ENCODE measurements at regions not wholly inside any gene's neighbourhood (a gene's known extent, or its start where the extent isn't known, plus 50 kb on each side); places are given as distances from the start of the nearest gene placed in this dataset.
"Not testable (repeated sequence)": the region's sequence is repeated elsewhere in the genome, so short reads cannot be mapped to it uniquely, and the experiment has no call there.

- DNase-seq (ENCODE audit: extremely low spot score) = no peak
- TF ChIP-seq TARDBP (IDR thresholded peaks at IDR 0.05) = no peak
- TF ChIP-seq, protein P1, sequence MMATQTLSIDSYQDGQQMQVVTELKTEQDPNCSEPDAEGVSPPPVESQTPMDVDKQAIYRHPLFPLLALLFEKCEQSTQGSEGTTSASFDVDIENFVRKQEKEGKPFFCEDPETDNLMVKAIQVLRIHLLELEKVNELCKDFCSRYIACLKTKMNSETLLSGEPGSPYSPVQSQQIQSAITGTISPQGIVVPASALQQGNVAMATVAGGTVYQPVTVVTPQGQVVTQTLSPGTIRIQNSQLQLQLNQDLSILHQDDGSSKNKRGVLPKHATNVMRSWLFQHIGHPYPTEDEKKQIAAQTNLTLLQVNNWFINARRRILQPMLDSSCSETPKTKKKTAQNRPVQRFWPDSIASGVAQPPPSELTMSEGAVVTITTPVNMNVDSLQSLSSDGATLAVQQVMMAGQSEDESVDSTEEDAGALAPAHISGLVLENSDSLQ (IDR thresholded peaks at IDR 0.05) = no peak
- TF ChIP-seq FOXM1 (IDR thresholded peaks at IDR 0.05; ENCODE audit: borderline replicate concordance) = no peak
- no peak for TF ChIP-seq NFRKB (IDR thresholded peaks at IDR 0.05)
- no peak for TF ChIP-seq BHLHE40 (IDR thresholded peaks at IDR 0.05; ENCODE audit: borderline replicate concordance)
- no peak for TF ChIP-seq ELF4 (IDR thresholded peaks at IDR 0.05)
- no peak for TF ChIP-seq FOXK2 (IDR thresholded peaks at IDR 0.05)
- no peak for TF ChIP-seq HDGF (IDR thresholded peaks at IDR 0.05; ENCODE audit: borderline replicate concordance)
- no peak for TF ChIP-seq ARNT (IDR thresholded peaks at IDR 0.05)
- TF ChIP-seq LEF1 (IDR thresholded peaks at IDR 0.05; ENCODE audit: borderline replicate concordance) = no peak
- no peak for TF ChIP-seq FOXA1 (IDR thresholded peaks at IDR 0.05)
- no peak for TF ChIP-seq SUZ12 (IDR thresholded peaks at IDR 0.05)
- TF ChIP-seq CTBP1 (IDR thresholded peaks at IDR 0.05; ENCODE audit: borderline replicate concordance) = no peak
- TF ChIP-seq L3MBTL2 (conservative IDR thresholded peaks at IDR 0.05) = no peak
- no peak for TF ChIP-seq ZNF384 (IDR thresholded peaks at IDR 0.05)
- no peak for TF ChIP-seq SP1 (IDR thresholded peaks at IDR 0.05)
- POLR2A ChIA-PET = no interaction called here
- CTCF ChIA-PET = no interaction called here
Observed at GRCh38 chr5:104081232-104081631, 518.6 kb upstream of the NUDT12 start.

DNA sequence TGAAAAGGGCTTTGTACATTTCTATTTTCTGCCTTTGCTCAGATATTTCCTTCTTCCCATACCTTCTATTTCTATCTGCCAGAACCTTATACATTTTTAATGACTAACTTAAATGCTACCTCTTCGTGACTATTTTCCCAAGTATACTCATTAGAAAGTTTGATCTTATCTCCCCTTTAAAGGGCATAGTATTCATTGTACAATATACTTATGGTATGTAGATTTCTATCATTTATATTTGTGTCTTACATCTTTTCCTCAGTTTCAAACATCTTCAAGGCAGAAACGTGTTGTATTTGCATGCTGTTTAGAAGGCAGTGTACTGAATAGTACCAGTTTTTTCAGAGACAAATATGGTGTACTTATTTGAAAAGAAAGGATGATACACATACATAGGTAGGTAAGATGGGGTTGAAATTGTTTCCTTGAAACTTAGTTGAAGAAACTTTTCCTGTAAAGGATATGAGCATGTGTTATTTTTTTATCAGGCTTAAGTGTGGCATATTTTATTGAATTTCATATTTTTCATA lies 518.1 kb upstream of the NUDT12 start:
- TF ChIP-seq ARNT (IDR thresholded peaks at IDR 0.05) (no peak), CTBP1 (IDR thresholded peaks at IDR 0.05; ENCODE audit: borderline replicate concordance) (no peak), SP1 (IDR thresholded peaks at IDR 0.05) (no peak), L3MBTL2 (conservative IDR thresholded peaks at IDR 0.05) (no peak), FOXA1 (IDR thresholded peaks at IDR 0.05) (no peak), FOXM1 (IDR thresholded peaks at IDR 0.05; ENCODE audit: borderline replicate concordance) (no peak), HDGF (IDR thresholded peaks at IDR 0.05; ENCODE audit: borderline replicate concordance) (no peak), SUZ12 (IDR thresholded peaks at IDR 0.05) (no peak), ZNF384 (IDR thresholded peaks at IDR 0.05) (no peak), BHLHE40 (IDR thresholded peaks at IDR 0.05; ENCODE audit: borderline replicate concordance) (no peak), LEF1 (IDR thresholded peaks at IDR 0.05; ENCODE audit: borderline replicate concordance) (no peak), ELF4 (IDR thresholded peaks at IDR 0.05) (no peak), FOXK2 (IDR thresholded peaks at IDR 0.05) (no peak), NFRKB (IDR thresholded peaks at IDR 0.05) (no peak), TARDBP (IDR thresholded peaks at IDR 0.05) (no peak)
- TF ChIP-seq, protein P1 (IDR thresholded peaks at IDR 0.05) = no peak
- ChIA-PET POLR2A (no interaction called here), CTCF (no interaction called here)
- no peak for DNase-seq (ENCODE audit: extremely low spot score)

DNA sequence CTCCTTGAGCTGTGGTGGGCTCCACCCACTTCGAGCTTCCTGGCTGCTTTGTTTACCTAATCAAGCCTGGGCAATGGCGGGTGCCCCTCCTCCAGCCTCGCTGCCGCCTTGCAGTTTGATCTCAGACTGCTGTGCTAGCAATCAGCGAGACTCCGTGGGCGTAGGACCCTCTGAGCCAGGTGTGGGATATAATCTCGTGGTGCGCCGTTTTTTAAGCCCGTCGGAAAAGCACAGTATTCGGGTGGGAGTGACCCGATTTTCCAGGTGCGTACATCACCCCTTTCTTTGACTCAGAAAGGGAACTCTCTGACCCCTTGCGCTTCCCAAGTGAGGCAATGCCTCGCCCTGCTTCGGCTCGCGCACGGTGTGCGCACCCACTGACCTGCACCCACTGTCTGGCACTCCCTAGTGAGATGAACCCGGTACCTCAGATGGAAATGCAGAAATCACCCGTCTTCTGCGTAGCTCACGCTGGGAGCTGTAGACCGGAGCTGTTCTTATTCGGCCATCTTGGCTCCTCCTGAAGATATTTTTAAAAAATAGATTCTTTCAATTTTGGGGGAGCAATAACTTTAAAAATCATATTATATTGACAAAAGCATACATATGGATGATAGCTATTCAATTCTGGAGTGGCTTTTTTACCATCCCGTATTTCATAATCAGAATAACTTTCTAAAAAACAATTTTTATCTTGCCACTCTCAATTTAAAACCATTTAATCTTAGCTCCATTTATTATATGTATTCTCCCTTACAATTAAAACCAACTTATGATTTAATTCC lies 517.5 kb upstream of the NUDT12 start:
- CTCF ChIA-PET; DNase-seq (ENCODE audit: extremely low spot score); POLR2A ChIA-PET: not testable (repeated sequence)
- TF ChIP-seq L3MBTL2 (conservative IDR thresholded peaks at IDR 0.05) (peak; percentile 52), NFRKB (IDR thresholded peaks at IDR 0.05) (peak; percentile 42; the same call in 1 of the 2 replicates), FOXK2 (IDR thresholded peaks at IDR 0.05) (peak; percentile 66; the same call in 1 of the 2 replicates)

- ChIA-PET POLR2A (no interaction called here), CTCF (no interaction called here)
- no peak for DNase-seq (ENCODE audit: extremely low spot score)
- TF ChIP-seq, protein P1 (IDR thresholded peaks at IDR 0.05) = no peak
- no peak for TF ChIP-seq SP1 (IDR thresholded peaks at IDR 0.05)
- no peak for TF ChIP-seq ARNT (IDR thresholded peaks at IDR 0.05)
- TF ChIP-seq FOXM1 (IDR thresholded peaks at IDR 0.05; ENCODE audit: borderline replicate concordance) = no peak
- TF ChIP-seq BHLHE40 (IDR thresholded peaks at IDR 0.05; ENCODE audit: borderline replicate concordance) = no peak
Observed at GRCh38 chr5:104071887-104072286, 509.3 kb upstream of the NUDT12 start.

DNA sequence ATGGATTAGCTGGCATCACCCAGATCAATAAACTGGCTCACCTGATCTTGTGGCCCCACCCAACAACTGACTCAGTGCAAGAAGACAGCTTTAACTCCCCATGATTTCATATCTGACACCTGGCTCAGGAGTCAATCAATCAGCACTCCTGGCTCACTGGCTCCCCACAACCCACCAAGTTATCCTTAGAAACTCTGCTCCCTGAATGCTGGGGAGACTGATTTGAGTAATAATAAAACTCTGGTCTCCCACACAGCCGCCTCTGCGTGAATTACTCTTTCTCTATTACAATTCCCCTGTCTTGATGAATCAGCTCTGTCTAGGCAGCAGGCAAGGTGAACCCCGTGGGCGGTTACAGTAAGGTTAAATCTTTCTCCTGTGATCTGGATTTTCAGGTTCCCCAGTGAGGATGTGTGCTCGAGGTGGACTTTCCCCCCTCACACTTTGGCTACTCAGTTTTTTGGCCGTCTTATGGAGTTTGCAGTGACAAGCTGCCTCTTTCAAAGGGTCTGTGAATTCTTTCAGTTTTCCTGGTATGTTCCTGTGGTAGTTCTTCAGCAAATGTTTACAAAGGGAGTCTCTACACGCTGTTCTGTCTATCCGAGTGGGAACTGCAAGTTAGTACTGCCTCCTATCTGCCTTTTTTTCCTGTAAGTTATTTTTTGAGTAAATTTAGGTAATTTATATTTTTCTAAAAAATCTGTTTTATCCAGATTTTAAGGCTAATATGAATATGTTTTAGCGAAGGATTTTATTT lies 500.2 kb upstream of the NUDT12 start:
- CTCF ChIA-PET = no interaction called here
- no peak for TF ChIP-seq SP1 (IDR thresholded peaks at IDR 0.05)
- no peak for TF ChIP-seq ELF4 (IDR thresholded peaks at IDR 0.05)
- no peak for TF ChIP-seq HDGF (IDR thresholded peaks at IDR 0.05; ENCODE audit: borderline replicate concordance)
- no peak for TF ChIP-seq FOXM1 (IDR thresholded peaks at IDR 0.05; ENCODE audit: borderline replicate concordance)
- no peak for TF ChIP-seq L3MBTL2 (conservative IDR thresholded peaks at IDR 0.05)
- TF ChIP-seq FOXA1 (IDR thresholded peaks at IDR 0.05) = no peak
- TF ChIP-seq ZNF384 (IDR thresholded peaks at IDR 0.05) = no peak
- no peak for TF ChIP-seq CTBP1 (IDR thresholded peaks at IDR 0.05; ENCODE audit: borderline replicate concordance)
- no peak for TF ChIP-seq TARDBP (IDR thresholded peaks at IDR 0.05)
- no peak for TF ChIP-seq BHLHE40 (IDR thresholded peaks at IDR 0.05; ENCODE audit: borderline replicate concordance)
- TF ChIP-seq ARNT (IDR thresholded peaks at IDR 0.05) = no peak
- no peak for TF ChIP-seq FOXK2 (IDR thresholded peaks at IDR 0.05)
- TF ChIP-seq SUZ12 (IDR thresholded peaks at IDR 0.05) = no peak
- no peak for DNase-seq (ENCODE audit: extremely low spot score)
- POLR2A ChIA-PET = no interaction called here

Measured in HEK293T (cell line).